KBM-7 (cell line): ENCODE measurements at regions not wholly inside any gene's neighbourhood (a gene's known extent, or its start where the extent isn't known, plus 50 kb on each side); places are given as distances from the start of the nearest gene placed in this dataset.

Source experiments
- DNase-seq: peaks from one replicate; pipeline ENCODE4 v3.0.0-alpha.2; 2015
- in situ Hi-C: fragments of 300-500 bp; cut with MboI; formaldehyde crosslinking; loops from 2 replicates; pipeline ENCODE4 v1.14.3; 2020; ENCODE audit warnings: low sequenced_read_pairs, low pct_unique_long_range_greater_than_20kb, mixed read lengths

DNA sequence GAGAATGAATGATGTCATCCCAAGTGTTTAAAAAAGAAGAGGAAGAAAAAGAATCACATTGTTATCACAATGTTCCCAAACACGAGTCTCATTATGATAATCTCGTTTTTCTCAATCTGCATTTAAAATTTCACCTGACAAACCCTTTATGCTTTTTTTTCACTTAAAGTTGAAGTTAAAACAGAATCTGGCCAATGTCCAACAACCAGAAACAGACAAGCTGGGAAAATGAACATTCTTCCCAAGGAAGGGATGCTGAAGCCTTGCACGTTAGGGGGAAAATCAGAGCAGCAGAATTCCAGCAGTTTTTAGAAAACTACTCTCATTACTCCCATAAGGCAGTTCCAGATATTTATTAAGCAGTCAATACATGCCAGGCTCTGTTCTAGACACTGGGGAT lies 245.3 kb downstream of the TMEM182 start:
- in situ Hi-C loops = no loop called here
- DNase-seq = no peak

DNA sequence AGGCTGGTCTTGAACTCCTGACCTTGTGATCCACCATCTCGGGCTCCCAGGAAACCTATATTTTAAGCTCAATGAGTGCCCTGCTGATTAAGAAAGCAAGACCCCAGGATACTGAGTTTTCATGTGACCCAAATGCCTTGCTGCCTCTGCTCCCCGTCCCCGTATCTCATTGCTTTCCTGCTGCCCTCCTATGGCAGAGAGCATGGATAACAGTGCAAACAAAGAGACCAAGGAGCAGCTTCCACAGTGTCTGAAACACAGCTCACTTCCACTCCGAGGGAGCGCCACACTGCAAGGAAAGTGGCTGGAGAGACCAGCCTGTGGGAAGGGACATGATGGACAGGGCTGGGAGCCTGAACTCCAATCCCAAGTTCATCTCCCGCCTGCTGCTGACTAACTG lies 246.8 kb downstream of the TMEM182 start:
- in situ Hi-C loops = no loop called here
- DNase-seq = no peak

- in situ Hi-C loops = no loop called here
- DNase-seq = no peak
These were observed 248.0 kb downstream of the TMEM182 start for GRCh38 chr2:103009871-103010270.

DNA sequence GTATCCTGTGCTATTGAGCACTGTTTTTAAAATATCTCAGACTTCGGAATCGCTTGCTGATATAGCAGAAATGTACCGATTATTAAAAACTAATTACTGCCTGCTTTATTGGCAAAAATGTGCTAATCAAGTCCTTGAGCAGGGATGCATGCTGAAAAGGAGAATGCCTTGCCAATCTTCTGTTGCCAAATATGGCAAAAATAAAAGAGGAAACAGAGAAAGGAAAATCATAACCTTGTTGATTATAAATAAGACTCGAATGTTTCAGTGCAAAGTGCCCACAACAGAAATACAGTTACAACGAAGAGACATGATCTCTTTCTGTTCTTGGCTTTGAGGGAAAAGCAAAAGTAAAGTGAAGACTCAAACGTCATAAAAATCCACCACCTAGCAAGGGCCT lies 248.5 kb downstream of the TMEM182 start:
- no peak for DNase-seq
- in situ Hi-C loops = no loop called here

DNA sequence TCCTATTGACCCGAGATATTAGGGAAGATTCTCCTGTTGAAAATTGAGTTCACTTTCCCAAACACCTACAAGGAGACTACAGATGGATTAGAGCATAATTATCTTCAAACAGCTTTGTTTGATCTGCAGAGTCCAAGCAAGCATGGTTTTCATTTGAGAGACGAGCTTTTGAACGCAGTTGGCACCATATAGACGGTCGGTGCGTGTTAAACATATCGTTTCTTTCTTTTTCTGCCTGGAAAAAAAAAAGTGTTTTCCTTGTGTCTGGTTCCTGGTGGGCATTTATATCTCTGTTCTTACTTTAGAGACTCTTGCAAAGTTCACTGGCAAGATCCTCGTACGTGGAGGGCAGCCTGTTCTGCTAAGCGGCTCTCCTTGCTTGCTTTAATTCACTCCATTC lies 248.9 kb downstream of the TMEM182 start:
- in situ Hi-C loops = no loop called here
- no peak for DNase-seq

DNA sequence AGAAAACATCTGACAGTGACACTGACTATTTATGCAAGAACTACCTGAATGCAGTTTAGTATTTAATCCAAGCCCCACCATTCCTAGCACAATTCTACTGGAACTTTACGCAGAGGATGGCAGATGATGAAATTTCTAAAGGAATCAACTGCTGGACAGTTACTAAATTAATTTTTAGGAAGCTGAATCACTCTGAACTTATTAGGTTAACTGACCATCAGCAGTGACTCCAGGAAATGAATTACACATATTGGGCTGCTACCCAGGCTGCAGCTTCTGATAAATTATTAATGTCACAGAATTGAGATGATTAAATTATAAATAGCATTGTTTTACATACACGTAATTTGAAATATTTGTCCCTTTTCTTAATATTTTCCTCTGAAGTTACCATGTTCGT lies 250.8 kb downstream of the TMEM182 start:
- no peak for DNase-seq

GRCh38 chr2:103025056-103025455 lies 263.2 kb downstream of the TMEM182 start:
- in situ Hi-C loops = no loop called here
- no peak for DNase-seq

More for the DNA sequence above, 250.8 kb downstream of the TMEM182 start:
- in situ Hi-C loops = no loop called here

DNA sequence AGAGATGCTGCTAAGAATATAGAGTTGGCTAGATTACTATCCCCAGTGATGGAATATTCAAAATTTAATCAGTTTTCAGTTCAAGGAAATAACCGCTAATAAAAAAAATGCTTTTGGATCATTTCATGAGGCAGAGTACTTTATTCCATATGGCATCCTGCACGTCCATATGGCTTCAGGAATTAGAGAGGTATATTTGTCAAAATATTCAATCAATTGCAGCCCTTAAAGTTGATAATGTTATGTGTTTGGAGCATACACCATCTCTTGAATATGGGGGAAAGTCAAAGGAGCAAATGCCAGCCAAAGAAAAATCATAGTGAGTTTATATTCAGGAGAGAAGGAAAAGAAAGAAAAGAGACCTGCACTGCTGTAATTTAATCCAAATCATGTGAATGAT lies 266.4 kb downstream of the TMEM182 start:
- in situ Hi-C loops = no loop called here
- DNase-seq = no peak
